Eye (tissue), 1 donor: ENCODE measurements at regions not wholly inside any gene's neighbourhood (a gene's known extent, or its start where the extent isn't known, plus 50 kb on each side); places are given as distances from the start of the nearest gene placed in this dataset.
A peak's percentile ranks its signal among the peaks of the same experiment; 100 is the strongest.

Experiments used
- DNase-seq: peaks from one replicate; pipeline ENCODE4 v3.0.0-alpha.2; 2015

GRCh38 chr4:141409556-141409955 is 188.9 kb downstream of the ZNF330 start:
- no peak for DNase-seq

GRCh38 chr4:141410839-141411238 is 190.1 kb downstream of the ZNF330 start:
- DNase-seq = no peak

GRCh38 chr4:141411936-141412335 is 191.2 kb downstream of the ZNF330 start:
- DNase-seq = no peak

GRCh38 chr4:141413366-141413765 is 192.7 kb downstream of the ZNF330 start:
- DNase-seq = no peak

GRCh38 chr4:141415651-141416050 is 195.0 kb downstream of the ZNF330 start:
- DNase-seq = no peak

GRCh38 chr4:141416219-141416618 is 195.5 kb downstream of the ZNF330 start:
- no peak for DNase-seq

- no peak for DNase-seq
These were observed 196.1 kb downstream of the ZNF330 start for GRCh38 chr4:141416677-141417363.

- DNase-seq = no peak
These were observed 196.7 kb downstream of the ZNF330 start for GRCh38 chr4:141417387-141417786.

- no peak for DNase-seq
These were observed 204.4 kb downstream of the ZNF330 start for GRCh38 chr4:141425124-141425523.

- peak; percentile 5 for DNase-seq
These were observed 207.1 kb downstream of the ZNF330 start for GRCh38 chr4:141427726-141428296.

- DNase-seq = no peak
These were observed 206.4 kb upstream of the IL15 start for GRCh38 chr4:141429933-141430332.

- DNase-seq = no peak
These were observed 205.7 kb upstream of the IL15 start for GRCh38 chr4:141430686-141431085.

- no peak for DNase-seq
These were observed 204.2 kb upstream of the IL15 start for GRCh38 chr4:141432000-141432712.

GRCh38 chr4:141435446-141436225 is 200.7 kb upstream of the IL15 start:
- no peak for DNase-seq

GRCh38 chr4:141439223-141439622 is 197.2 kb upstream of the IL15 start:
- DNase-seq = no peak

GRCh38 chr4:141447761-141448160 is 188.6 kb upstream of the IL15 start:
- DNase-seq = no peak

GRCh38 chr4:141448490-141448889 is 187.9 kb upstream of the IL15 start:
- no peak for DNase-seq

- no peak for DNase-seq
These were observed 186.5 kb upstream of the IL15 start for GRCh38 chr4:141449927-141450326.

- no peak for DNase-seq
These were observed 180.7 kb upstream of the IL15 start for GRCh38 chr4:141455651-141456050.

- no peak for DNase-seq
These were observed 178.7 kb upstream of the IL15 start for GRCh38 chr4:141457653-141458052.

GRCh38 chr4:141458501-141458900 is 177.9 kb upstream of the IL15 start:
- no peak for DNase-seq

- DNase-seq = no peak
These were observed 177.4 kb upstream of the IL15 start for GRCh38 chr4:141459020-141459419.

- no peak for DNase-seq
These were observed 174.0 kb upstream of the IL15 start for GRCh38 chr4:141462361-141462760.
